ENCODE measurements at regions not wholly inside any gene's neighbourhood (a gene's known extent, or its start where the extent isn't known, plus 50 kb on each side); places are given as distances from the start of the nearest gene placed in this dataset.

- Histone ChIP-seq H3K4me1 (no peaks in the 10 kb centered on the region), H3K9me3 (no peaks in the 10 kb centered on the region), H3K27me3 (no peaks in the 10 kb centered on the region), H3K36me3 (no peaks in the 10 kb centered on the region), H3K4me3 (ENCODE audit: low read depth, low read length) (no peak overlapping the region)
- no peak for DNase-seq
- TF ChIP-seq CTCF (IDR thresholded peaks at IDR 0.05; ENCODE audit: low read depth, low read length), result no peak
These were observed 356.4 kb downstream of the TDRD15 start for GRCh38 chr2:21480162-21480561.

DNA sequence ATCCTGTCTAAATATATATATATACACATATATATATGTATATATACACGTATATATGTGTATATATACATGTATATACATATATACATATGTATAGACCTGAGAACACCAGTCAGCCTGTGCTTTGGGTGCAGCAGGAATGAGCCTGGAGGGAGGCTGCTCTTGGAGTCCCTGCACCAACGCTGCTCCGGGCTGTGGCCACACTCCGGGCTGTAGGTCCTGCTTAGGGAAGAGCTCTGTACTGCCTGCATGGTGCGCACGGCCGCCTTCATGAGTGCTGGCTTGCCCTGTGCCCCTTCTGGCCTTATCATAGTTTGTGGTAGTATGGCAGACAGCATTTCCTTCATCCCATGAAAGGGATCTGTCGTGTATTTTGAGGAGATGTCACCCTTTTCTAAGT, 360.9 kb downstream of the TDRD15 start:
- DNase-seq, result no peak
- no peak for TF ChIP-seq CTCF (IDR thresholded peaks at IDR 0.05; ENCODE audit: low read depth, low read length)
- no peaks in the 10 kb centered on the region for H3K4me1 ChIP-seq
- H3K4me3 ChIP-seq (ENCODE audit: low read depth, low read length), result no peak overlapping the region
- no peaks in the 10 kb centered on the region for H3K27me3 ChIP-seq
- H3K36me3 ChIP-seq, result no peaks in the 10 kb centered on the region
- no peaks in the 10 kb centered on the region for H3K9me3 ChIP-seq

DNA sequence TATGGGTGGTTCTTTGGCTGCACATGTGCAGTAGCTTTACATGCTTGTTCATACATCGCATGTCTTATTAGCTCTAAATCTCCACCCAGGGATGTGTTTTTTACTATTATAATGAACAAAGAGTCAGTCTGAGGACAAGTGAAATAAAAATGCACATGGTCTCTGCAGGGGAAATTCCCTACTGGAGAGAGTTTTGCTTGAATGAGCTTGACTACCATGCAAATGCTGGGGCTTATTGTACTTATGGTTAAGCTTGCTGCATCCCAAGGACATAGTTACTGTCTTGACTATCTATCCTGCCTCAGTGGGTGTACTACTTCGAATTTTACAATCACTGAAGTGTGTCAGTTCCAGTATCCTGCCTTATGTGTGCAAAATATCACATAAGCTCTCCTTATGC, 362.7 kb downstream of the TDRD15 start:
- no peak for DNase-seq
- Histone ChIP-seq H3K36me3 (no peaks in the 10 kb centered on the region), H3K27me3 (no peaks in the 10 kb centered on the region), H3K4me1 (no peaks in the 10 kb centered on the region), H3K9me3 (no peaks in the 10 kb centered on the region), H3K4me3 (ENCODE audit: low read depth, low read length) (no peak overlapping the region)
- TF ChIP-seq CTCF (IDR thresholded peaks at IDR 0.05; ENCODE audit: low read depth, low read length), result no peak

DNA sequence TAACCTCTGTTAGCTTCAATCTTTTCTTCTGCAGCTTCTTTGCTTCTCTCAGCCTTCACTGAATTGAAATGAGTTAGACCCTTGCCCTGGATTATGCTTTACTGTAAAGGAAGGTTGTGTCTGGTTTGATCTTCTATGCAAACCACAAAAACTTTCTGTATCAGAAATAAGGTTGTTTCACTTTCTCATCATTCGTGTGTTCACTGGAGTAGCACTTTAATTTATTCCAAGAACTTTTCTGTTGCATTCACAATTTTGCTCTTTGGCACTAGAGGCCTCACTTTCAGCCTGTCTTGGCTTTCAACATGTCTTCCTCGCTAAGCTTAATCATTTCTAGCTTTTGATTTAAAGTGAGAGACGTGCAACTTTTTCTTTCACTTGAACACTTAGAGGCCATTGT, 365.3 kb downstream of the TDRD15 start:
- H3K4me3 ChIP-seq (ENCODE audit: low read depth, low read length), result no peak overlapping the region
- H3K27me3 ChIP-seq, result no peaks in the 10 kb centered on the region; the same call in 1 of the 2 replicates
- H3K4me1 ChIP-seq, result no peaks in the 10 kb centered on the region

GRCh38 chr2:21498016-21498415, 374.2 kb downstream of the TDRD15 start:
- DNase-seq, result no peak
- Histone ChIP-seq H3K4me3 (ENCODE audit: low read depth, low read length) (no peak overlapping the region), H3K9me3 (no peaks in the 10 kb centered on the region; the same call in 1 of the 2 replicates), H3K4me1 (0 out of 2 replicates have a peak, but pooled peaks cover 4% of the 10 kb centered on the region), H3K36me3 (no peaks in the 10 kb centered on the region), H3K27me3 (no peaks in the 10 kb centered on the region)
- no peak for TF ChIP-seq CTCF (IDR thresholded peaks at IDR 0.05; ENCODE audit: low read depth, low read length)

More for the DNA sequence above, 365.3 kb downstream of the TDRD15 start:
- no peaks in the 10 kb centered on the region for H3K9me3 ChIP-seq
- no peak for TF ChIP-seq CTCF (IDR thresholded peaks at IDR 0.05; ENCODE audit: low read depth, low read length)
- no peak for DNase-seq
- H3K36me3 ChIP-seq, result no peaks in the 10 kb centered on the region

- Histone ChIP-seq H3K4me1 (0 out of 2 replicates have a peak, but pooled peaks cover 4% of the 10 kb centered on the region), H3K4me3 (ENCODE audit: low read depth, low read length) (no peak overlapping the region), H3K9me3 (no peaks in the 10 kb centered on the region; the same call in 1 of the 2 replicates), H3K27me3 (no peaks in the 10 kb centered on the region), H3K36me3 (no peaks in the 10 kb centered on the region)
- no peak for DNase-seq
- TF ChIP-seq CTCF (IDR thresholded peaks at IDR 0.05; ENCODE audit: low read depth, low read length), result no peak
These were observed 376.7 kb downstream of the TDRD15 start for GRCh38 chr2:21500401-21500945.

Data from BE2C (cell line).